Caco-2 (cell line): ENCODE measurements at regions not wholly inside any gene's neighbourhood (a gene's known extent, or its start where the extent isn't known, plus 50 kb on each side); places are given as distances from the start of the nearest gene placed in this dataset.

ENCODE experiments used
- BruUV-seq: library from RNA; stranded (reverse); fragments of 400-500 nt; replicated peaks from 2 replicates; lab custom pipeline; 2021; lab: Mats Ljungman, UMichigan
- CTCF ChIA-PET: fragments of 300-600 bp; sonication (Branson Sonifier 250); formaldehyde crosslinking; loops from one replicate; lab custom pipeline; 2022; ENCODE audit warnings: antibody characterized with exemption; lab: Charles Lee
- POLR2A ChIA-PET: fragments of 300-600 bp; sonication (Branson Sonifier 250); formaldehyde crosslinking; loops from one replicate; lab custom pipeline; 2022; ENCODE audit warnings: antibody characterized with exemption; lab: Charles Lee
- DNase-seq, 2 experiments: peaks; one replicate each; pipeline versions ENCODE4 v3.0.0 to v3.0.0-alpha.2; 2020 to 2022
- H3K27me3 ChIP-seq: replicated peaks from 2 replicates; pipeline ENCODE4 v1.6.0; 2011; ENCODE audit warnings: low read length; ENCODE audit not compliant: control insufficient read depth, insufficient read depth
- H3K36me3 ChIP-seq: 2 replicates; pipeline ENCODE4 v1.5.1; 2011; ENCODE audit warnings: low read length; ENCODE audit not compliant: control insufficient read depth, insufficient read depth
- H3K4me1 ChIP-seq: fragments of 250-450 bp; sonication (Bioruptor Pico); 2 replicates; pipeline ENCODE4 v1.5.1; 2020; ENCODE audit warnings: mild to moderate bottlenecking
- H3K4me3 ChIP-seq: 2 replicates; pipeline ENCODE4 v1.5.1; 2011; ENCODE audit warnings: low read depth, mild to moderate bottlenecking, control low read depth, low read length
- H3K9me3 ChIP-seq: fragments of 250-450 bp; sonication (Bioruptor Pico); 2 replicates; pipeline ENCODE4 v1.5.1; 2020; ENCODE audit warnings: mild to moderate bottlenecking, moderate library complexity
- H3K27ac Mint-ChIP-seq: one replicate; pipeline ENCODE4 v1.8.0; 2022; ENCODE audit warnings: mixed read lengths; ENCODE audit not compliant: unreplicated experiment
- H3K27me3 Mint-ChIP-seq: one replicate; pipeline ENCODE4 v1.8.0; 2022; ENCODE audit warnings: mixed read lengths; ENCODE audit not compliant: insufficient read depth, unreplicated experiment
- H3K36me3 Mint-ChIP-seq: one replicate; pipeline ENCODE4 v1.8.0; 2022; ENCODE audit warnings: mild to moderate bottlenecking, mixed read lengths; ENCODE audit not compliant: insufficient read depth, unreplicated experiment
- H3K4me1 Mint-ChIP-seq: one replicate; pipeline ENCODE4 v1.8.0; 2022; ENCODE audit warnings: low read depth, mixed read lengths; ENCODE audit not compliant: unreplicated experiment
- H3K4me3 Mint-ChIP-seq: one replicate; pipeline ENCODE4 v1.8.0; 2022; ENCODE audit warnings: mild to moderate bottlenecking, moderate library complexity, mixed read lengths; ENCODE audit not compliant: unreplicated experiment
- H3K9me3 Mint-ChIP-seq: one replicate; pipeline ENCODE4 v1.8.0; 2022; ENCODE audit warnings: mixed read lengths; ENCODE audit not compliant: unreplicated experiment
- CTCF ChIP-seq, 2 experiments: fragments of 200-600 bp in 1 of 2; IDR thresholded peaks; 1 replicate in 1 of 2; 2 replicates in 1 of 2; pipeline versions ENCODE4 v1.5.1 to v1.8.0; 2011 to 2022; ENCODE audit warnings: antibody characterized with exemption in 1 of 2, control low read depth in 1 of 2, inconsistent platforms in 1 of 2, low read depth in 1 of 2, low read length in 1 of 2, mild to moderate bottlenecking in 1 of 2, moderate library complexity in 1 of 2; ENCODE audit not compliant: insufficient read depth in 1 of 2, severe bottlenecking in 1 of 2, unreplicated experiment in 1 of 2
- intact Hi-C: fragments of 100-400 bp; cut with micrococcal nuclease; formaldehyde crosslinking; loops from one replicate; pipeline ENCODE4 v1.10.0; 2022; ENCODE audit not compliant: unreplicated experiment

GRCh38 chr11:43074810-43075209, 237.0 kb upstream of the API5 start:
- H3K4me3 ChIP-seq = no peak overlapping the region
- peaks cover 5% of the 10 kb centered on the region for H3K4me1 Mint-ChIP-seq
- H3K36me3 ChIP-seq = no peaks in the 10 kb centered on the region
- no peaks in the 10 kb centered on the region for H3K36me3 Mint-ChIP-seq
- peaks cover 11% of the 10 kb centered on the region; the same call in 1 of the 2 replicates for H3K4me1 ChIP-seq
- no TSS peak for BruUV-seq
- no peaks in the 10 kb centered on the region for H3K9me3 Mint-ChIP-seq
- no peak overlapping the region for H3K4me3 Mint-ChIP-seq
- no peaks in the 10 kb centered on the region for H3K27me3 Mint-ChIP-seq
- intact Hi-C loops = no loop called here
- ChIA-PET POLR2A (no interaction called here), CTCF (no interaction called here)
- H3K9me3 ChIP-seq = no peaks in the 10 kb centered on the region
- no peaks in the 10 kb centered on the region for H3K27me3 ChIP-seq
- DNase-seq = no peak
- no peak overlapping the region for H3K27ac Mint-ChIP-seq
- TF ChIP-seq CTCF (IDR thresholded peaks at IDR 0.05; ENCODE audit: insufficient read depth in 1 of 2, low read depth in 1 of 2, low read length in 1 of 2, severe bottlenecking in 1 of 2, unreplicated experiment in 1 of 2) = no peak

- no peaks in the 10 kb centered on the region for H3K9me3 ChIP-seq
- Mint-ChIP-seq H3K4me1 (no peaks in the 10 kb centered on the region), H3K9me3 (no peaks in the 10 kb centered on the region), H3K27ac (no peak overlapping the region), H3K4me3 (no peak overlapping the region), H3K36me3 (no peaks in the 10 kb centered on the region), H3K27me3 (peaks cover 3% of the 10 kb centered on the region)
- no peaks in the 10 kb centered on the region for H3K27me3 ChIP-seq
- no TSS peak for BruUV-seq
- no peak for DNase-seq
- H3K4me1 ChIP-seq = no peaks in the 10 kb centered on the region
- no peak for TF ChIP-seq CTCF (IDR thresholded peaks at IDR 0.05; ENCODE audit: insufficient read depth in 1 of 2, low read depth in 1 of 2, low read length in 1 of 2, severe bottlenecking in 1 of 2, unreplicated experiment in 1 of 2)
- intact Hi-C loops = no loop called here
- CTCF ChIA-PET = no interaction called here
- no peak overlapping the region for H3K4me3 ChIP-seq
- POLR2A ChIA-PET = no interaction called here
- no peaks in the 10 kb centered on the region for H3K36me3 ChIP-seq
These were observed 210.7 kb upstream of the API5 start for GRCh38 chr11:43101113-43101512.

GRCh38 chr11:43116071-43116470, 195.7 kb upstream of the API5 start:
- Histone ChIP-seq H3K27me3 (no peaks in the 10 kb centered on the region), H3K36me3 (no peaks in the 10 kb centered on the region), H3K4me3 (no peak overlapping the region), H3K4me1 (no peaks in the 10 kb centered on the region), H3K9me3 (no peaks in the 10 kb centered on the region)
- Mint-ChIP-seq H3K27me3 (peaks cover 7% of the 10 kb centered on the region), H3K27ac (no peak overlapping the region), H3K9me3 (peaks cover 4% of the 10 kb centered on the region), H3K36me3 (no peaks in the 10 kb centered on the region), H3K4me1 (no peaks in the 10 kb centered on the region), H3K4me3 (no peak overlapping the region)
- no TSS peak for BruUV-seq
- no peak for DNase-seq
- CTCF ChIA-PET = no interaction called here
- POLR2A ChIA-PET = no interaction called here
- intact Hi-C loops = no loop called here
- no peak for TF ChIP-seq CTCF (IDR thresholded peaks at IDR 0.05; ENCODE audit: insufficient read depth in 1 of 2, low read depth in 1 of 2, low read length in 1 of 2, severe bottlenecking in 1 of 2, unreplicated experiment in 1 of 2)
